ENCODE measurements at regions not wholly inside any gene's neighbourhood (a gene's known extent, or its start where the extent isn't known, plus 50 kb on each side); places are given as distances from the start of the nearest gene placed in this dataset.

GRCh38 chr5:57703721-57704120, 221.1 kb upstream of the ACTBL2 start:
- no peak overlapping the region for H3K4me3 Mint-ChIP-seq
- Histone ChIP-seq H3K27ac (ENCODE audit: low read depth, low read length) (no peak overlapping the region), H3K4me1 (ENCODE audit: control insufficient read depth, insufficient read depth, low read length) (no peaks in the 10 kb centered on the region), H3K9me3 (ENCODE audit: control insufficient read depth, low read length) (no peaks in the 10 kb centered on the region), H3K27me3 (ENCODE audit: control insufficient read depth, insufficient read depth, low read length, poor library complexity, severe bottlenecking) (no peaks in the 10 kb centered on the region), H3K4me3 (ENCODE audit: low read length) (no peak overlapping the region), H3K36me3 (ENCODE audit: control insufficient read depth, insufficient read depth, low read length) (no peaks in the 10 kb centered on the region), H3K9ac (ENCODE audit: extremely low read depth, low read length, poor library complexity, severe bottlenecking) (no peak overlapping the region)
- H3K27ac Mint-ChIP-seq = no peak overlapping the region
- no peaks in the 10 kb centered on the region for H3K9me3 Mint-ChIP-seq
- DNase-seq = no peak
- peaks cover 3% of the 10 kb centered on the region for H3K4me1 Mint-ChIP-seq
- no peaks in the 10 kb centered on the region for H3K36me3 Mint-ChIP-seq (ENCODE audit: low read depth)
- H3K27me3 Mint-ChIP-seq (ENCODE audit: insufficient read depth) = no peaks in the 10 kb centered on the region
- TF ChIP-seq, protein P1, sequence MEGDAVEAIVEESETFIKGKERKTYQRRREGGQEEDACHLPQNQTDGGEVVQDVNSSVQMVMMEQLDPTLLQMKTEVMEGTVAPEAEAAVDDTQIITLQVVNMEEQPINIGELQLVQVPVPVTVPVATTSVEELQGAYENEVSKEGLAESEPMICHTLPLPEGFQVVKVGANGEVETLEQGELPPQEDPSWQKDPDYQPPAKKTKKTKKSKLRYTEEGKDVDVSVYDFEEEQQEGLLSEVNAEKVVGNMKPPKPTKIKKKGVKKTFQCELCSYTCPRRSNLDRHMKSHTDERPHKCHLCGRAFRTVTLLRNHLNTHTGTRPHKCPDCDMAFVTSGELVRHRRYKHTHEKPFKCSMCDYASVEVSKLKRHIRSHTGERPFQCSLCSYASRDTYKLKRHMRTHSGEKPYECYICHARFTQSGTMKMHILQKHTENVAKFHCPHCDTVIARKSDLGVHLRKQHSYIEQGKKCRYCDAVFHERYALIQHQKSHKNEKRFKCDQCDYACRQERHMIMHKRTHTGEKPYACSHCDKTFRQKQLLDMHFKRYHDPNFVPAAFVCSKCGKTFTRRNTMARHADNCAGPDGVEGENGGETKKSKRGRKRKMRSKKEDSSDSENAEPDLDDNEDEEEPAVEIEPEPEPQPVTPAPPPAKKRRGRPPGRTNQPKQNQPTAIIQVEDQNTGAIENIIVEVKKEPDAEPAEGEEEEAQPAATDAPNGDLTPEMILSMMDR (conservative IDR thresholded peaks at IDR 0.05) = no peak
- WGBS, 2 experiments (ENCODE audit: insufficient coverage in 1 of 2, insufficient read length in 1 of 2) = 100% methylated on average over 1 of the region's 1 CpG; no CpG with 5 or more reads in 1 of the 2 experiments

- H3K4me1 ChIP-seq (ENCODE audit: control insufficient read depth, insufficient read depth, low read length) = no peaks in the 10 kb centered on the region
- H3K9me3 ChIP-seq (ENCODE audit: control insufficient read depth, low read length) = no peaks in the 10 kb centered on the region
- H3K36me3 ChIP-seq (ENCODE audit: control insufficient read depth, insufficient read depth, low read length) = no peaks in the 10 kb centered on the region
- no peak overlapping the region for H3K27ac ChIP-seq (ENCODE audit: low read depth, low read length)
- TF ChIP-seq, protein P1 (conservative IDR thresholded peaks at IDR 0.05) = no peak
- Mint-ChIP-seq H3K36me3 (ENCODE audit: low read depth) (no peaks in the 10 kb centered on the region), H3K4me3 (no peak overlapping the region), H3K27ac (no peak overlapping the region), H3K9me3 (no peaks in the 10 kb centered on the region), H3K4me1 (peaks cover 4% of the 10 kb centered on the region), H3K27me3 (ENCODE audit: insufficient read depth) (no peaks in the 10 kb centered on the region)
- H3K27me3 ChIP-seq (ENCODE audit: control insufficient read depth, insufficient read depth, low read length, poor library complexity, severe bottlenecking) = no peaks in the 10 kb centered on the region
- no peak overlapping the region for H3K9ac ChIP-seq (ENCODE audit: extremely low read depth, low read length, poor library complexity, severe bottlenecking)
- 87 to 90% methylated on average over 2 of the region's 2 CpGs for WGBS, 2 experiments (ENCODE audit: insufficient coverage in 1 of 2, insufficient read length in 1 of 2)
- H3K4me3 ChIP-seq (ENCODE audit: low read length) = no peak overlapping the region
- DNase-seq = no peak
Observed at GRCh38 chr5:57700484-57700883, 217.9 kb upstream of the ACTBL2 start.

- H3K36me3 ChIP-seq (ENCODE audit: control insufficient read depth, insufficient read depth, low read length) = no peaks in the 10 kb centered on the region
- H3K9me3 Mint-ChIP-seq = no peaks in the 10 kb centered on the region
- H3K4me1 ChIP-seq (ENCODE audit: control insufficient read depth, insufficient read depth, low read length) = no peaks in the 10 kb centered on the region
- 91 to 97% methylated on average over 3 of the region's 3 CpGs for WGBS, 2 experiments (ENCODE audit: insufficient coverage in 1 of 2, insufficient read length in 1 of 2)
- H3K9ac ChIP-seq (ENCODE audit: extremely low read depth, low read length, poor library complexity, severe bottlenecking) = no peak overlapping the region
- H3K4me1 Mint-ChIP-seq = peaks cover 4% of the 10 kb centered on the region
- no peaks in the 10 kb centered on the region for H3K27me3 Mint-ChIP-seq (ENCODE audit: insufficient read depth)
- no peak overlapping the region for H3K4me3 ChIP-seq (ENCODE audit: low read length)
- H3K27ac Mint-ChIP-seq = no peak overlapping the region
- no peaks in the 10 kb centered on the region for H3K27me3 ChIP-seq (ENCODE audit: control insufficient read depth, insufficient read depth, low read length, poor library complexity, severe bottlenecking)
- H3K9me3 ChIP-seq (ENCODE audit: control insufficient read depth, low read length) = no peaks in the 10 kb centered on the region
- no peaks in the 10 kb centered on the region for H3K36me3 Mint-ChIP-seq (ENCODE audit: low read depth)
- H3K27ac ChIP-seq (ENCODE audit: low read depth, low read length) = no peak overlapping the region
- H3K4me3 Mint-ChIP-seq = no peak overlapping the region
- TF ChIP-seq, protein P1 (conservative IDR thresholded peaks at IDR 0.05) = no peak
- no peak for DNase-seq
Observed at GRCh38 chr5:57700072-57700471, 217.5 kb upstream of the ACTBL2 start.

Data from endodermal cell (in vitro differentiated cells).